Ramos (cell line): ENCODE measurements at regions not wholly inside any gene's neighbourhood (a gene's known extent, or its start where the extent isn't known, plus 50 kb on each side); places are given as distances from the start of the nearest gene placed in this dataset.

Experiments
- in situ Hi-C: fragments of 300-500 bp; cut with MboI; formaldehyde crosslinking; loops from one replicate; pipeline ENCODE4 v1.14.3; 2022; ENCODE audit warnings: low sequenced_read_pairs; ENCODE audit not compliant: unreplicated experiment

- in situ Hi-C loops = no loop called here
These were observed 450.0 kb downstream of the GATA3 start for GRCh38 chr10:8504499-8504898.

DNA sequence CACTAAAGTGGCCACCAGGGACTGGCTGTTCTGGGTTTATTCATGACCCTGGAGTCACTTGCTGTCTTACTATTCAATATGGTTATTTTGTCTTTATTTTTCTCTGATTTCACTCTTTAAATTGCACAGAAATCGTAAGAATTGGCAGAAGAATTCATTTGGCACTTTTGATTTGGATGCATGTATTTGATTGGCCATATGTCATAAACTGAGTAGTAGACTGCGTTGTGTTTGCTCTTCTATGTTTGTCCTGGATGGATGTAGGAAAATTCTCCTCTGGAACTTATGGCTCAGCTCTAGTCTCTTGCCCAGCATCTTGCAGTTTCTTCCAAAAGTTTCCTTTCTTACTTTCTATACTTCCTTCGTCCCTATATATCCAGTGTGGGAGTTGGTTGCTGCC is 452.7 kb downstream of the GATA3 start:
- in situ Hi-C loops = no loop called here

- in situ Hi-C loops = no loop called here
These were observed 454.4 kb downstream of the GATA3 start for GRCh38 chr10:8508882-8509281.

DNA sequence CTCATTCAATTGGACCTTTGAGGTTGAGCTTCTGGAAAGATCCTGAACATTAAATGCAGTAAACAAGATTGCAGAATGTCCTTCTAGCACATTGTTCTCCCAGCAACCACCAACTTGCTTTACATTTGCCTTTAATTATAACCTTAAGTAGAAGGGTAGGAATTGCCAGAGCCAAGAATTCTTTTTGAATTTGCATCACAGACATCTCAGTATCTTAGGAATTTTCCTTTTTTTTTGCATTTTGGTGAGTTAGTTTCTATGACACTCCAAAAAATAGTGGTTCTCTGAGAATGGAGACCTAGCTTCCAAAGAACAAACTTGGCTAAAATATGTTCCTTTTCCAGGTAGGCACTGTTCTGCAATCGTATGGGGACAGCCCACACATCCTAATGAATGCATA is 456.0 kb downstream of the GATA3 start:
- in situ Hi-C loops = no loop called here

DNA sequence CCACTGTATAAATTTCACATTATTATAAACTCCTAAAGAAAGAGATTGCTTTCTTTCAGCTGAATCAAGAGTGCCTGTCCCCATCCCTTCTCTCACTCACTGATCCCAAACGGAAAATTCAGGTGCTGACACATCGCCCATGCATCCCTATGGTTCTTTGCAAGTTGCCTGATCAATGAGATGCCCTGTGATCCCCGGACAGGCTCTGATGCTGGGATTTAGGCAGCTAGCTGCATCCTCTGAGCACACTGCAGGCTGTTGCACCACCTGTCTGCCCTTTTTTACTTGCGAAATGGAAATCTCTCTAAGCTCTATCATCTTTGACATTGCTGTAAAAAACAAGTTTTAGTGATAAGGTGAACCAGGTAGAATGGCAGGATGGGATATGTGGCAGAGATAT is 456.5 kb downstream of the GATA3 start:
- in situ Hi-C loops = no loop called here

GRCh38 chr10:8513155-8514147 is 459.0 kb downstream of the GATA3 start:
- in situ Hi-C loops = no loop called here

GRCh38 chr10:8520382-8520781 is 465.9 kb downstream of the GATA3 start:
- in situ Hi-C loops = no loop called here

DNA sequence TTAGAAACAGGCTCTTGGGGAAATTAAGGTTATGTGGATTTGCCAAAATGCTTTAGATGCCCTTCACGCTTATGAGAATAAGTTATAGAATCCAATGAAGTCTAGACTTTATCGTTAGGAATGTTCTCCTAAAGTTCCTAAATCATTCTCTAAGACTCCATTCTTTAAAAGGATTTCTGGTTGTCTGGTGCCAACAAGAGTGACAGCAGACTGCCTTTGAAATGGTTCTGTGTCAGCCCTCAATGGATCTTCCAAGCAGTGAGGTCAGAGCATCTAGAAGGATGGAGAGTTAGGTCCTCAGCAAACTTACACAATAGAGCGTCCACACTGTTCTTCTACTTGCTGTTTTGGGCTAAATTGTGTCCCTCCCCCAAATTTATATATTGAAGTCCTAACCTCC is 473.3 kb downstream of the GATA3 start:
- in situ Hi-C loops = no loop called here

GRCh38 chr10:8531116-8531515 is 476.6 kb downstream of the GATA3 start:
- in situ Hi-C loops = no loop called here

GRCh38 chr10:8532647-8533046 is 478.2 kb downstream of the GATA3 start:
- in situ Hi-C loops = no loop called here

DNA sequence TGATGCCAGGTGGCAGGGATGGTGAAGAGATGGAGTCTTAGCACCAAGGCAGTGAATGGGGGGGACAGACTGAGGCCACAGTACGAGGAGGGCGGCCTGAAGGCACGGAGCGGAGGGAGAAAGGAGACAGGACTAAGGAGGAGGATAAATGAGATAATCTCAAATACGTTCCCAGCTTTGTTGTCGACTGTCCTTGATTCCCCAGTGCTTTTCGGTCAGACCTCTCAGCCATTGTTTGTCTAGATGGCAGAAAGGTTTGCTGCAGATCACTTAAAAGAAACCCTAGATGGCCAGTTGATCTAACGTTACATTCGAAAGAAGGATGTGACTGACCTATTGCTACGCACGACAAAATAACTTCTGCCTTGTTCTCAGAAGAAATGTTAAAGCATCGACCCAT is 479.0 kb downstream of the GATA3 start:
- in situ Hi-C loops = no loop called here

DNA sequence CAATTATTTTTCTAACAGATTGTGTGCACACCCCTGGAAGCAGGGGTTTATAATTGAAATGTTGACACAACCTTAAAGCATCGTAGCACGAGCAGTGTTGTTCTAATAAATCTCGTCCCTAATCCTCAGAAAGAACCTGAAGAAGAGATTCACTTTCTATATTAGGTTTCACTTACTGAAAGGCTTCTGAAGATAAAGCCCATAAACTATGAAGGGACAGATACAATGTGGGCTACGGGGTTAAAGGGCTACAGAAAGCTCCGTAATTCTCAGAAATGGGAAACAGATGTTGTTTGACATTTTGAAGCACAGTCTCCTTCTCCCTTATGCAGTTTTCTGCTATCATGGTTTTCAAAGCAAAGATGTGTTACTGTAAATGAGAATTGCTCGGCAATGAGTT is 479.6 kb downstream of the GATA3 start:
- in situ Hi-C loops = no loop called here

GRCh38 chr10:8534891-8535290 is 480.4 kb downstream of the GATA3 start:
- in situ Hi-C loops = no loop called here

DNA sequence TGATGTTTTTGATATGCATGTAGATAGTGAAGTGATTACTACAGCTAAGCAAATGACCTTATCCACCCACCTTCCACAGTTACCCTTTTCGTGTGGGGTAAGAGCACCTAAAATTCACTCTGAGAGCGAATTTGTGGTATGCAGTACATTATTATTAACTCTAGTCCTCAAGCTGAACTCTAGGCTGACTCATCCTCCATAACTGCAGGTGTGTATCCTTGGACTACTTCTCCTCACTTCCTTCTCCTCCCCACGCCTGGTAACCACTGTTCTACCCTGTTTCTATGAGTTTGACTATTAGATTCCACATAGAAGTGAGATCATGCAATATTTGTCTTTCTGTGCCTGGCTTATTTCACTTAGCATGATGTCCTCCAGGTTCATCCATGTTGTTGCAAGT is 484.6 kb downstream of the GATA3 start:
- in situ Hi-C loops = no loop called here

DNA sequence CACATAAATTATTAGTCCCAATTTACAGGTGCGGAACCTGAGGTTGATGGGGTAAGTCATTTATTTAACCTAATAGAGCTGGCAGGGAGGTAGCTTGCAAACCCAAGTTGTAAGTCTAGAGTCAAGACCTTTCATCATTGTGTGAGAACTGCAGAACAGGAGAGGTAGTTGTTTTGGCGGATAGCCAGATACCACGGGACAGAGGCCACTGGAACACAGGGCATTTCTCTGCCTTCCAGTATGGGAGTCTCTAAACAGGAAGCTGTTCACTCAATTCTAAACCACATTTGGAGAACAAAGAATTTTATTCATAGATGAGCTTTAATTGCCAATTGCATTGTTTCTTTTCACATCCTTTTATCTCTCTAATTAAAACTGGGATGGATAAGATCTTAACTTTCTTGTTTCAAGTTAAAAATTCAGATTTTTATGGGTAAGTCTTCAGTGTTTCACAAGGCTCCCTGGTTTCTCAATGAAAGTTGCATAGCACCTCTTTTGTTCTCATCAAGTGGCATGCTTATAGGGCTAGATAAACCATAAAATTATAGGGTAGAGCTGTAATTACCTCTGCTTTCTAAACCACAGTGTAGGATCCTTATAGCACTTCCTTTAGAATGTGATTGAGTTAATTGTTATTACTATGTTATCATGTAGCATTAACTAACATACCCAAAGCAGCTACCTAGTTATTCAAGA is 489.0 kb downstream of the GATA3 start:
- in situ Hi-C loops = no loop called here

- in situ Hi-C loops = no loop called here
These were observed 489.5 kb downstream of the GATA3 start for GRCh38 chr10:8544057-8544380.

DNA sequence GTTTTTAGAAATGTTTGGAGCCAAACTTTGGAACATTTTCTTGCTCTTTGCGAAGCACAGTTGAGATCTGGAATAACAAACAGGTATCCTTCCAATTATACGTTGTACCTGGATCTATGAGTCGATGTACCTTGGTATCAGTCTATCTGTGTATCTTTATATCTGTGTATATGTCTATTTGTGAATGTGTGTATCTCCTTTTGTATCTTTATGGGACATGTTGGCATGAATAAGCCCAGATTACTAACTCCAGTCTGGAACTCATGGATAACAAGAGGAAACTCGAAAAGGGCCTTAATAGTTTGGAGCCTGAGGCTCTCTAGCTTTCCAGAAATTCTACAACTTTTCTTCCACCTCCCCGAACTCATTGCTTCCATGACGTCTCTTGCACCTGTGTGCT is 490.0 kb downstream of the GATA3 start:
- in situ Hi-C loops = no loop called here

GRCh38 chr10:8554574-8554973 is 500.1 kb downstream of the GATA3 start:
- in situ Hi-C loops = no loop called here

- in situ Hi-C loops = no loop called here
These were observed 501.8 kb downstream of the GATA3 start for GRCh38 chr10:8556321-8556720.

DNA sequence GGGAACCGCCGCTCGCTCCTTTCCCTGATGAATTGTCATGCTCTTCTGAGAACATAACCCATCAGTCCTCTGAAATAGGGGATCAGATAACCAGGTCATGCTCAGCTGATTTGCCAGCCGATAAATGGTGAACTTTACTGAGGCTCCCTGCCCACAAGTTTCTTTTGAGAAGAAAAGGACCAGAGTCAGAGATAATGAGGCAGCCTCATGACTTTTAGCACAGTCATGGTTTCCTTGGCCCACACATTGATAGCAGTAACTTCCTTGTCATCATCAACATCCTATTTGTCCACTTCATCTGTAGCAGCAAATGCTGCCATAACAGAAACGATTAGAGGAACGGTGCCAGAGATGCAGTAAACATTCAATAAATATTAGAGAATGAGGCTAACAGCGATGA is 509.0 kb downstream of the GATA3 start:
- in situ Hi-C loops = no loop called here

GRCh38 chr10:8566737-8567136 is 512.2 kb downstream of the GATA3 start:
- in situ Hi-C loops = no loop called here

- in situ Hi-C loops = no loop called here
These were observed 513.9 kb downstream of the GATA3 start for GRCh38 chr10:8568401-8568800.
